Endometrium (tissue), 2 donors: ENCODE measurements at regions not wholly inside any gene's neighbourhood (a gene's known extent, or its start where the extent isn't known, plus 50 kb on each side); places are given as distances from the start of the nearest gene placed in this dataset.

Experiments
- FAIRE-seq: peaks from 2 replicates; lab custom pipeline; 2012; peaks lifted over from hg19 to GRCh38; lab: Jason Lieb, UNC
- donor health status: control.
- donor health status: control.

DNA sequence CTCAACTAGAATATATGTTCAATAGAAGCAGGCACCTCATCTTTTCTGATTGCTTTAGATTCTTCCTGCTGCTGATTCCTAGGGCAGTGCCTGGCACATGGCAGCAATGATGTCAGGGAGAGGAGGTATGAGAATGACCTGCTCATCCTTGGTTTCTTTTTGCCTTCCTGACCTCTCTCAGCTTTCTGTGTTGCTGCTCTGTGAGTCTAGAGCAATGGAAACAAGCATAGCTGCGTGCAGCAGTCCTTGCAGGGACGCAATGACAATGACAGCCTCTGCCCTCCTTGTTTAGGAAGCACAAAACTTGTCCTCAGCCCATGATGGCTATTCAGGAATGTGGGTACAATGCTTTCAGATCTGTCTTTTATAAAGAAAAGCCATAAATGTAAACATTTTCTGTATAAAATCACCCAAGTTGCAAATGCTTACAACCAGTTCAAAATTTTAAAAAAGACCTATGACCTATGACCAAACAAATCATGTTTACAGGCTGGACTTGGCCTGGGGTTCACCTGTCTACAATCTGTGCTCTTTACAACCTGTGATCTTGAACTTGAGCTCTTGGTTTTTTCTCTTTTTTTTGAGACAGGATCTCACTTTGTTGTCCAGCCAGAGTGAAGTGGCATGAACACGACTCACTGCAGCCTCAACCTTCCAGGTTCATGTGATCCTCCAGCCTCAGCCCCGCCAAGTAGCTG, 549.4 kb upstream of the ATP2B1 start:
- FAIRE-seq: no peak

DNA sequence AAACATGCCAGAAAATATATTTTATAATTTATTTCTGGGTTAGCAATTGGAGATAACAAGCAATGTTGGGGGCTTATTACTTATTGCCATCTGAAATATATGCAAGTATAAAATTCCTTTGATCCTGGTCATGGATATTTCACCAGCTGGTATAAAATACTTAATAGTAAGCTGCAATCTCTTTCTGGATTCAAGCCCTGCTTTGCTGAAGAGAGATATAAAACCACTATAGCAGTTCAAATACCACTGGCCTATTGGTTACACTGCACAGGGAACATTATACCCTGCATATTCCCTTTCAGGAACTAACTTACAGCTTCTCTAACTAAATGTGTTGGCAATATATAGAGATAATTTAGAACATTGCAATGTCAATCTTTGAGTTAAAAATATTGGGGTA, 546.2 kb upstream of the ATP2B1 start:
- FAIRE-seq: no peak

DNA sequence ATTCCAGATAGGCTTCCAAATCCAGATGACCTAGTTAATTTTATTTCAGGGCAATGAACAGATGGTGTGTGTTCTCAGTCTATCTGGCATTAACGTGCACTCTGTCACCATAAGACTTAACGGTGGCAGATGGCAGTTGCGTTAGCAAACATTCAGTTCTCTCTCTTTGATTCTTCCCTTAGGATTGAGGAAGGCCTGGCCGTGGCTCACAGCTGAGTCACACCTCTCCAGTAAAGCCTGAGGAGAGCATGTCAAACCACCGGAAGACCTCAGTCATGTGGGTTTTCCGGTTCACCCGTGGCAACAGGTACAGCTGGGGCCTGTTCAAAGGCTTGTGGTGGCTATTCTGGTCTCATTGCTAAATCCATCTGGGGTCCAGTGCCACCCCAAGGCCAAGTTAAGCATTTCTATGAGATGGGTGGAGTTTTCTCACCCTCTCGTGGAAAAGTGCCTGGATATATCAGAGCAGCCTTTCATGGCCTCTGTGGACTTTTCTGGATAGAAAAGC, 545.1 kb upstream of the ATP2B1 start:
- FAIRE-seq: no peak

DNA sequence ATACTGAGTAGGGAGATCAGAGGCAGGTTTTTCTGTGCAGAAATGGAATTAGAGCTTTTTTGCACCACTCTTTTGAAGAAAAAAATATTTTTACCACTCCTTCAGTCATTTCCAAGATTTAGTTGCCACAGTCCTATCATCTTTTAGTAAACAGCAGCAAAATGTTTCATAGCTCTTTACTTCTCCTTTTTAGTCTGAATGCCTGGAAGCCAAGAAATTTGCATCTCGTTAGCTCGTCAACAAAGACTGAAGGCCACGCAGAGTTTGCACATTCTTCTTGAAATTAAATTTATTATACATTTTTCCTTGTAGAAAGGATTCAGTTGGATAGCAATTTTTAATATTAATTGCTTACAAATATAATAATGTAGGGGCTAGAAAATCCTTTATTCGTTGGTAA, 544.5 kb upstream of the ATP2B1 start:
- no peak for FAIRE-seq

DNA sequence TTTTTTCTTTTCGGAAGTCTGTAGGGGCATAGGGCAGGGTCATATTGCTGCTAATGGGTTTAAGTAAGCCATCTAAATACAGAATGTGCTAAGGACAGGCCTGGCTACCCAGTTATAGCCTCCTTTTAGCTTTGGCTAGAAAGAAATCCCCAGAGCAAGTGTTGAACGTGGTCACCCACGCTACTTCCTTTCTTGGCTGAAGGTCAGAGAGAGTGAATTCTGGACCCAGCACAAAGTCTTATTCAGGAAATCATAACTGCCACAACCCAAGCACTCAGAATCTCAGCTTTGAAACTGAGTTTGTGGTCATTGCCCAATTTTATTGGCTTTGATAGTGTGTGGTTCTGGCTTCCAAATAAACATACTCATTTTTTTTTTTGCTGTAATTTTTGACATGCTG, 542.1 kb upstream of the ATP2B1 start:
- FAIRE-seq: no peak

DNA sequence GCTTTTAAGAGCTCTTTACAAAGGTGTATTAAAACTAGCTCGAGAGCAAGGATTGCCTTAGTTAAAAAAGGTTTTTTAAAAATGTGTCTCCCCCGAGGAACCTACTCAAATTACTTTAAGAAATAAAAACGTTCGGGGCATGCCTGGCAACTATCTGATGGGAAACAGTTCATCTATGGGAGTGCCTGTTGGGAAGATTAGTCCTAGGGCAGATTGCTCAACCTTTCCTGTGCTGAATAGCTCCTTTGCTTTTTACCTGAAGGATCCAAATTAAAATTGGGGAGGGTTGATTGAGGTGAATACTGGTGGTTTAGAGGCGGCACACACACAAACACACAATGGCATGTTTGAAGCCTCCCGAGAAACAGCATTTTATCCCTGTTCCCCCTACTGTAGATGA, 541.4 kb upstream of the ATP2B1 start:
- no peak for FAIRE-seq

DNA sequence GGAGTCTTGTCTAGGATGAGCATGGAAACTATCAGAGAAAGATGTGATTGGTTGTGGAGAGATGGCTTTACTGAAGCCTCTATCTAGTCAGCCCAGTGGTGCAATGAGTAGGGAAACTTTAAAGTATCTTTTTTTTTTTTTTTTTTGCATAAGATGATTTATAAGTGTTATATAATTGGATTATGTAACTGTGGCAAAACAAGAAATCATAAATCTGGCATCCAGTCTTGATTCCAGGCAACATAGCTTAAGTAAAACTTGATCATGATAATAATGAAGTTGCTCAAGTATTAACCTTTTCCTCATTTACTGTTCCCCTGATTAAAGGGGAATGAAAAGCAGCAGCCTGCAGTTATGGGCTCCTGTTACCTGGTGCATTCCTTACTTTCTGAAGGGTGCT, 538.0 kb upstream of the ATP2B1 start:
- no peak for FAIRE-seq

DNA sequence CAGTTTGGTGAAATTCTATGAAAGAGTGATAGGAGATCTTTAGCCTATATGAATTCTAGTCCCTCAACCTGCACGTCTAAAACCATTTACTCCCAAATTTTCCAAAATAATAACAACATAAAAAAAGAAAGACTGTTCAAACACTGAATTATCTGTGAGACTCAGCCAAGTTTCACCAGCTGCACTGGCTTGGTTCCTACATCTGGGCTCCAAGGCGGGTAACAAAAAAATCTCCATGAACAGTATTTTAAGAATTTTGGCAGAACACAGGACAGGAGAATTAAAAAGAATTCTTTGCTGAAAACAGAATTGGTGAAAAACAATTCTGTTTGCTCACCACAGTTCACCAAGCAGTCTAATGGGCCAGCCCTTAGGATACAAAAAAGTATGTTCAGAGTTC, 536.8 kb upstream of the ATP2B1 start:
- peak; percentile 78 for FAIRE-seq

DNA sequence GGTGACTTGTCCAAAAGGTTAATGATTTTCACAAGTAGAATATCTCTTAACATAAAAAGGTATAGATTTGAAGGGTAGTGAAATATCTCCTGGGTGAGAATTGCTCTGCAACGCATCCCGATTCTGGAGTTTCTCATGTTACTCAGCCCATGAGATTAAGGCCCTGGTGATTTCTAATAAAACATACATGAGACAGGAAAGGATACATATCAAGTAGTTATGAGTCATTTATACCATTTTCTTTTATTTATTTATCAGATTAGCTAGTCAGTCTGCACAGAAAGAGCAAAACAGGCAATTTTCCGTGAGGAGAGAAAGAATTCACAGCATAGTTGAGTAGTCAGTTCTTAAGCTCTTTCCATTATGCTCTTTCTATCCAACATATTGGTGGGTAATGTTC, 535.6 kb upstream of the ATP2B1 start:
- FAIRE-seq: no peak

DNA sequence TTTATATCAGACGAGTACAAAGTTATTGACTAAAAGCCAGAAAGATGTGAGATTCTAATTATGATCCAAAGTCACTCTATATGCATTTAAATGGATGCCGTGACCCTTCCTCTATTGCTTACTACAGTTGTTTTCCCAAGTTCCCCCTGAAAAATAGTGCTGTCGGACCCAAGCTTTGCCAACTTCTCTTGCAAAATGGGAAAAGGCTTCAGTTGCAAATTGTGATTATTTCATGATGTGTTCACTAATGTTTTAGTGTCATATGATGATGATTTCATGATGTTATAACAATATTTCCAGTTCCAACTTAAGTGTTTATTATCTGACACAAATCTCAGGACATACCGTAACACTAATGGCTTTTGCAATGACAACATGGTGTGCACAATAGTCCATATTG, 534.6 kb upstream of the ATP2B1 start:
- FAIRE-seq: no peak

DNA sequence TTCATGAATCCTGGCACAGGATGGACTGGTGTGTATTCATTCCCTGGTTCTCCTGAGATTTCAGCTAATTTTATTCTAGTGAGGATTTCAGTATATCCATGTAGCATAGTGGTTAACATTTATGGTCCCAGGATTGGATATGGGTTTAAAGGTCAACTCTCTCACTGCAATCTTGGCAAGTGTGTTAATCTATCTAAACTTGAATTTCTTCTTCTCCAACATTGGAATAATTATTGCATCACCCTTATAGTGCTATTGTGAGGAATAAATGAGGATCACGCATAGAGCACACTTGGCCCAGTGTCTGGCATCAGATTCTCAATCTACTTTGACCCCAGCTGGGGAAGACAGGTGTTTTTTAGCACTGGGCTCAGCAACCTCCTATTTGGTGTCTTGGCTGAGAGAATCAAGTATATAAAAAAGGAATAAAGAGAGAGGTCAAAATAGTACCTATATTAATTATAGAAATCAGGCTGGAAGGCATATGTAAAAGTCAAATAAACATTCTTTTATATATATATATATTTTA, 531.2 kb upstream of the ATP2B1 start:
- FAIRE-seq: no peak

DNA sequence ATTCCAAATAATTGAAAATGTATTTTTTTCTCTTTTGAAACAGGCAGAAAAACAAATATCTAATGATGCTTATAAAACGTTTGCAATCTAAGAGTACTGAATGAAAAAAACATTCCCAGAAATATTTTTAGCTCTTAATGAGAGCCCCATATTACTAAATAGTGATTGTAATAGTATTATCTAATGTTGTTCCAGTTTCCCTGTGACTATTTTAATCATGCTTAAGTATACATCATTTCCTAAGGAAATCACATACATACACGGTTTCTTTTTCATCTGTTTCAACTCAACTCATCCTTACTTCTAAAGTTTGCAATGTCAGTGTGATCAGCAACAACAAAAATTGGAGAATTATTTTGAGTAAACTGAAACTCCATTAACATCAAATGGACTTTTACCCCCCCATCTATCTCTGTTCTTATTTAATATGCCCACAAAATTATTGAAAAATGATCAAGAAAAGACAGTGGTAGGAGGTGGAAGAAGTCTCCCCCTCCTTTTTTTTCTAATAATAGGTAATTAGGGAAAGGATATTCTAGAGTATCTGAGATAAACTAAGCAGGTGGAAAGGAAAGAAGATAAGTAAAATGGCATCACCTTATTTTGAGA, 530.1 kb upstream of the ATP2B1 start:
- FAIRE-seq: no peak

DNA sequence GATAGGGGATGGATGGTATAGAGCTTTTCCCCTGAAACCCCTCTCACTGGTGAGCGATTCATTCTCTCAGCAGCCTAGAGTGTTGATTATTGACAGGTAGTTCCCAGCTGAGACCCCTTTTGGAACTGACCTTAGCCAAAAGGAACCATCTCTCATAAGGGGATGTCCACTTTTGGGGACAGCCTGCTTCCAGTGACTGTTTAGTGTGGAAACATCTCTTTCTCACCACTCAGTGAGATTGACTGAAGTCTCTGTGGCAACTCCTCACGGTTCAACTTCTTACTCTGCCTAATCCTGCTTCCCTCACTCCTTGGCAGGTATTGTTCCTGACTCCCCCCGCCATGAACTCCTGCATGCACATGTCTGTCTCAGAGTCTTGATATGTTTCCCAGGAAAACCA, 529.2 kb upstream of the ATP2B1 start:
- no peak for FAIRE-seq

DNA sequence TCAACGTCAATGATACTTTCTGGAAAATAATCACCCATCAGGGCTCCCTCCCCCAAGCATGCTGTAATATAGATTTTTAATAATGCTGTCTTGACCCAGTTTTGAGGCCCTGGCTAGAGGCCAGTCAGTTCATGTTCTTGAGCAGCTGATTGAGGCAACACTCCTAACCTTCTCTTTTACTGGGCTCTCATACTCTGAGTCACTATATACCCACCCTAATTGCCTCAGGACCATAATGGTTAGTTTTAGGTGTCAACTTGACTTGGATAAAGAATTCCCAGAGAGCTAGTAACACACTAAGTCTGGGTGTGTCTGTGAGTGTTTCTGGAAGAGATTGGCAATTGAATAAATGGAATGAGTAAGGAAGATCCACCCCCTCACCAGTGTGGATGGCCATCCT, 527.0 kb upstream of the ATP2B1 start:
- no peak for FAIRE-seq

DNA sequence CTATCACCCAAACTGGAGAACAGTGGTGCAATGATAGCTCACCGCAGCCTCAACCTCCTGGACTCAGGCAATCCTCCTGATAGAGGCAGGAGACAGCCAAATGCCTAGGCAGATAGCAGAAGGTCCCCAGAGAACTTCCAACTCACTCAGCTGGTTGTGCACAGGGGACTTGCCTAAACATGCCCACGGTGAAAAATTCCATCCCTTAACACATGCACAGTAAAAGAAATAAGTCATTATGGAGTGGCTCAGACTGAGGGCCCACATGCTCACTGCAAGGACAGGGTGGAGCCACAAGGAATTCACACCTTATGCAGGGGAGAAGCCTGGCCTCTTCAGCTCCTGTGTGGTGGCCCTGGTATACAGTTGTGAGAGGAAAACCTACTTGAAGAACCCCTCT, 525.8 kb upstream of the ATP2B1 start:
- FAIRE-seq: no peak

DNA sequence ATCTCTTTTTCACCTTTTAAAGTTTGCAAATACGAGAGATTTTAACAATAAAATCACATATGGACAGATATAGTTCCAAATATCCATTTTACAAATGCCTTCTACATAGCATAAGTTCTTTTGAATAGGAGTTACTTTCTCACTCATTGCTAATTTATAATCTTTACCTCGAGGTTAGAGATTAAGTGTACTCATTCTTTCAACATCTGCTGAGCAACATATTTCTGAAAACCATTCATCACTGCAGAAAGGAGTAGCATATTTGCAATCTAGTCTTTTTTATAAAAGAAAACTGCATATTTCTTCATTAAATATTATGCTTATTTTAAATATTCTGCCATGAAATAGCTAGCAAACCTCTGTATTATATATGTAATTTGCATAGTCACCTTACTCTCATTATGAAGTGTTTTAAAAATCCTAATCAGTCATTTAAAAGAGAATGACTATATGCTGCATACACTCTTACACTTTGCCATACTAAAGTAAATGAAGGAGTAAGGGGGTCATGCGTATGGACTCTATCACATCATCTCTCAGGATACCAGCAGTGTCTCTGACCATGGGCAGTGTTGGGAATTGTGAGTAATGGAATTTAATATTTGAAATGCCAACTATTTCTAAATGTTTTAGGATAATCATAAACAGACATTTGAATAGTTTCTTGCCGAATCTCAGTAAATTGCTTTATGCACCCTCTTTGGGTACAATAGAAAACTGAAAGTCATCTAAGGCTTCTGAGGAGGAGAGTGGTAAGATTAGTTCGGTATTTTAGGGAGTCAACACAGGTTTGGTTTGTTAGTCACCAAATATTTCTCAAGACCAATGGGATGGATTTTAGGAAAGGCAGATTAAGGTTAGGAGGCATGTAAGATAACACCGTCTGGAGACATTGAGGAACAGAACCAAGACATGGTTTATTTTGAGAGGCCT, 524.8 kb upstream of the ATP2B1 start:
- FAIRE-seq: no peak

DNA sequence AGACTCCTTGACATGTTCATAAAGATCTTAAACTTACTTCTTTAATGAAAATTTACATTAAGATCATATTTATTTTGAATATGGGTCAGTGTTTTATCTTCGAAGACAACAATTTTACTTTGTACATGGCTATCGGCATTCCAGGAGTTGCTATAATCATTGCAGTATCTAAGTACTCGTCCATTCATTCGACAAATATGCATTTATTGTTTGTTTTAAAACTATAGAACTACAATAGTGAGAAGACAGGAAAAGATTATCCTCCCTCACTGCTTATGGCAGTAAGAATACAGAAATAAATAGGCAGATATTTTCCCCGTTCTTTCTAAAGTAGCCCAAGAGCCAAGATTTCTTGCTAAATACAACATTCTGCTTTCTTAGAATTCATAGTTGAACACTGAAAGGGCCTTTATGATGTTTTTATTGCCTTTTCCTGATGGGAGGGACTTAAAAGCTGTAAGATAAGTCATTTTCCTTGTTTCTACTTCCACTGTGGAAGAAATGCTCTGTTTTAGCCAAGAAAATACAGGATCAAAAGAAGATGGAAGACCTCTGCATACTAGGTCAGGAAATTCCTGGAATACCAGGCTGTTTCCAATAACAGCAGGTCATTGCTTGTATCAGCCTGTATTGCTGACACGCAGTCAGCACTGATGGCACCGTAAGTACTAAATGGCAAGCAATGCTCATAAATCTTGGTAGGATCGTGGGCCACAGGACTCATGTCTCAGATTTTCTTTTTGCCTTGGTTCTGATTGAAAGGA, 521.0 kb upstream of the ATP2B1 start:
- FAIRE-seq: no peak

DNA sequence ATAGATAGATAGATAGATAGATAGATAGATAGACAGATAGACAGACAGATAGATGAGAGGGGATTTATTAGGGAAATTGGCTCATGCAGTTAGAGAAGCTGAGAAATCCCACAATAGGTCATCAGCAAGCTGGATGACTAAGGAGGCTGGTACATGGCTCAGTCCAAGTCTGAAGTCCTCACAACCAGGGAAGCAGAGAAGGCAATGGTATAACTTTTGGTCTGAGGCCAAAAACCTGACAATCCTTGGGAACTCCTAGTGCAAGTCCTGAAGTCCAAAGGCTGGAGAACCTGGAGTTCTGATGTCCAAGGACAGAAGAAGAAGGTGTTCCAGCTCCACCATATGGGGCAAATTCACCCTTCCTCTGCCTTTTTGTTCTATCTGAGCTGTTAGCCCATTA, 517.6 kb upstream of the ATP2B1 start:
- no peak for FAIRE-seq

DNA sequence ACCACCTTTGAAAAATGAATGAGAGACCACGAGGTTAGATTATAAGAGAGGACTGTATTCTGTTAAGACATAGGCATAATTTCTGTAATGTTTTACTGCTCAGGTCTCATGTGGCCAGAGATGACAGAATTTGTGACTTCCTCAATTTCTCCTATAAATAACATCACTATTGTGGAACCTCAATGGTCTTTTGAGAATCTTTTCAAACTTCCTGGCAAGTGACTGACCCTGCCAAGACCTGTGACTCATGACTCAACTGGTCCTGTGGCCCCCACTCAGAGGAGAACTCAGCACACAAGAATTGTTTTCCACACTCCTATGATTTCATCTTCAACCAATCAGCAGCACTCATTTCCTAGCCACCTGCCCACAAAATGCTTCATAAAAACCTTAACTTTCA, 508.2 kb upstream of the ATP2B1 start:
- FAIRE-seq: no peak

DNA sequence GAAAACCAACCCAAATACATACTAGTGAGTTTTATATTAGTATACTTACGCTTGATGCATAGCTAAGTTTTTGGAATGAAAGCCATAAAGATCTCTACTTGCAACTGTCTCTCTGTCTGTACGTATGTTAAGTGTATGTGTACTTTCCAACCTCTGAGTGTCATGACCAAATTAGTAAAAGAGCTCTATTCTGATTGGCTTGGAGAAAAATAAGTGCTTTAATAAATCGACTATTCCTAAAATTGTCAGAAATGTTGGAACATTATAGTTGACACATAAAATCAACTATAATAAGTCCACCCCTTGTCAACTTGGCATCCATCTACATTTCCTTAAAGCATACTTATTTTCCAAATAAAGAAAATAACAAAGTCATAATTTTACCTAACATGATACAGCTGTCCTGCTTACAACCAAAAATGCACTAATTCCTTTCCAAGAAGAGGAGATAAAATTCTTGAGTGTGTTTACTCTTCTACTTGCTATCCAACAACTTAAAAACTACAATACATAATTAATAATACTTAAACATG, 507.4 kb upstream of the ATP2B1 start:
- peak; percentile 70 for FAIRE-seq

DNA sequence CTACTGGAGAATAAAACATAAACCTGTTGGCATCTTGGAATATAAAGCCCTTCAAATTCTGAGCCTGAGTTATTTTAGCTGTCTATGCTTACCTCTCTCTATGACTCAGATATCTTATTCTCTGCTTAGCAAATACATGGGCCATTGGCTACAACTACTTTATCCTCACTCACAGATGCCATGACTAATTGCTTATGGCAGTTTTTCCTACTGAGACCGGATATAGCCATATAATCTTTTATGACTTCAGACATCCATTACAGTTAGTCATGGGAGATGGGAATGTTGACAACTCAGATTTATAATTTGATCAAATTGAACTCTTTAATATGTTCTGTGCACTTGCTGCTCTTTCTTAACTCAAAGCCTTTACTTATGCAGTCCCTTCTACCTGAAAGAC, 502.4 kb upstream of the ATP2B1 start:
- no peak for FAIRE-seq

DNA sequence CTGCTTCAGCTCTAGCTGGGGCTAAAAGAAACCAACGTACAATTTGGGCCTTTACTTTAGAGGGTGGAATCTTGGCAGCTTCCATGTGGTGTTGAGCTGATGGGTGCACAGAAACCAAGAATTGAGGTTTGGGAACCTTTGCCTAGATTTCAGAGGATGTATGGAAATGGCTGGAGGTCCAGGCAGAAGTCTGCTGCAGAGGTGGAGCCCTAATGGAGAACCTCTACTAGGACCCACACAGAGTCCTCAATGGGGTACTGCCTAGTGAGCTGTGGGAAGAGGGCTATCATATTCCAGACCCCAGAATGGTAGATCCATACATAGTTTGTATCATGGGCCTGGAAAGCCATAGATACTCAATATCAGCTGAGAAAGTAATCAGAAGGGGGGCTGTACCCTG, 500.4 kb upstream of the ATP2B1 start:
- no peak for FAIRE-seq
